Thyroid gland (tissue), 4 donors: ENCODE measurements at regions not wholly inside any gene's neighbourhood (a gene's known extent, or its start where the extent isn't known, plus 50 kb on each side); places are given as distances from the start of the nearest gene placed in this dataset.
A peak's percentile ranks its signal among the peaks of the same experiment; 100 is the strongest.

ENCODE experiments used
- DNase-seq, 2 donors: peaks; one replicate each; pipeline ENCODE4 v3.0.0-alpha.2; 2019
- H3K27ac ChIP-seq, 3 donors: fragments of 200-600 bp; sonication (generic); 1 replicate in 2 of 3; 2 replicates in 1 of 3; pipeline ENCODE4 v1.5.1; 2016 to 2019; ENCODE audit warnings: mild to moderate bottlenecking in 1 of 3, moderate library complexity in 1 of 3
- H3K27me3 ChIP-seq: fragments of 200-600 bp; sonication (generic); one replicate; pipeline ENCODE4 v1.5.1; 2019
- H3K36me3 ChIP-seq, 2 donors: fragments of 200-600 bp; sonication (generic); one replicate each; pipeline ENCODE4 v1.5.1; 2016 to 2019
- H3K4me1 ChIP-seq, 2 donors: fragments of 200-600 bp; sonication (generic); one replicate each; pipeline ENCODE4 v1.5.1; 2017 to 2019
- H3K4me3 ChIP-seq, 3 donors: fragments of 200-600 bp; sonication (generic); replicated peaks in 1 of 3; 1 replicate in 2 of 3; 2 replicates in 1 of 3; pipeline ENCODE4 v1.5.1; 2016; ENCODE audit warnings: mild to moderate bottlenecking in 1 of 3
- H3K9me3 ChIP-seq: fragments of 200-600 bp; sonication (generic); one replicate; pipeline ENCODE4 v1.5.1; 2017
- POLR2A ChIP-seq, 2 donors: fragments of 450-650 bp; IDR thresholded peaks; one replicate each; pipeline ENCODE4 v1.6.1; 2017; ENCODE audit warnings: antibody characterized with exemption in 2 of 2, mild to moderate bottlenecking in 2 of 2, moderate library complexity in 1 of 2
- WGBS, 2 donors: methylation state at CpG; one replicate each; pipeline ENCODE4 v1.1.5; 2017; 5-methylcytosine and 5-hydroxymethylcytosine counted together
- intact Hi-C: fragments of 100-400 bp; cut with DNase I; formaldehyde crosslinking; loops from one replicate; pipeline ENCODE4 v1.15.1; 2023
- TF ChIP-seq, protein P1 (sequence below), 6 experiments: fragments of 200-600 bp in 3 of 6; fragments of 450-650 bp in 3 of 6; sonication (generic) in 3 of 6; IDR thresholded peaks; one replicate each; pipeline ENCODE4 v1.5.1; 2016 to 2019; ENCODE audit warnings: antibody characterized with exemption in 6 of 6, mild to moderate bottlenecking in 2 of 6, inconsistent platforms in 1 of 6, moderate library complexity in 1 of 6

DNA sequence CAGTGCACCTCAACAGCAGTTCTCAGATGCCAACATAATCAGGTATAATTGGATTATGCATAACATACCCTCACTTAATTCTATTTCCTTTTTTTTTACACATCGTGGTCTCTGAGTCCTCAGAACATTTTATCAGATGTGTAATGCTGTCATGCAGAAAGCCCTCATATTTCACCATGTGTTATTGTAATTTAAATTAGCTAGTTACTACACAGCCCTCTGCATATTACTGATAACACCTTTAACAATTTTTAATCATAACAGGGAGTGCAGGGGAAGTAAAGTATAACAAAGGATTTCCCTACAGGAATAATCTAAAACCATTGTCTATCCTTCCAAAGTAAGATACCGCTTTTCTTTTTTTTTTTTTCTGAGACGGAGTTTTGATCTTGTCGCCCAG lies 91.9 kb upstream of the CCDC28A start:
- intact Hi-C loops: no loop called here
- Histone ChIP-seq H3K4me3 (no peak overlapping the region), H3K9me3 (no peaks in the 10 kb centered on the region), H3K27me3 (no peaks in the 10 kb centered on the region), H3K27ac (no peak overlapping the region), H3K4me1 (no peaks in the 10 kb centered on the region), H3K36me3 (no peaks in the 10 kb centered on the region)
- no peak for DNase-seq
- TF ChIP-seq POLR2A (IDR thresholded peaks at IDR 0.05): no peak
- TF ChIP-seq, protein P1, sequence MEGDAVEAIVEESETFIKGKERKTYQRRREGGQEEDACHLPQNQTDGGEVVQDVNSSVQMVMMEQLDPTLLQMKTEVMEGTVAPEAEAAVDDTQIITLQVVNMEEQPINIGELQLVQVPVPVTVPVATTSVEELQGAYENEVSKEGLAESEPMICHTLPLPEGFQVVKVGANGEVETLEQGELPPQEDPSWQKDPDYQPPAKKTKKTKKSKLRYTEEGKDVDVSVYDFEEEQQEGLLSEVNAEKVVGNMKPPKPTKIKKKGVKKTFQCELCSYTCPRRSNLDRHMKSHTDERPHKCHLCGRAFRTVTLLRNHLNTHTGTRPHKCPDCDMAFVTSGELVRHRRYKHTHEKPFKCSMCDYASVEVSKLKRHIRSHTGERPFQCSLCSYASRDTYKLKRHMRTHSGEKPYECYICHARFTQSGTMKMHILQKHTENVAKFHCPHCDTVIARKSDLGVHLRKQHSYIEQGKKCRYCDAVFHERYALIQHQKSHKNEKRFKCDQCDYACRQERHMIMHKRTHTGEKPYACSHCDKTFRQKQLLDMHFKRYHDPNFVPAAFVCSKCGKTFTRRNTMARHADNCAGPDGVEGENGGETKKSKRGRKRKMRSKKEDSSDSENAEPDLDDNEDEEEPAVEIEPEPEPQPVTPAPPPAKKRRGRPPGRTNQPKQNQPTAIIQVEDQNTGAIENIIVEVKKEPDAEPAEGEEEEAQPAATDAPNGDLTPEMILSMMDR (IDR thresholded peaks at IDR 0.05): no peak
- WGBS, 2 donors: 84 to 93% methylated on average over 4 of the region's 4 CpGs

DNA sequence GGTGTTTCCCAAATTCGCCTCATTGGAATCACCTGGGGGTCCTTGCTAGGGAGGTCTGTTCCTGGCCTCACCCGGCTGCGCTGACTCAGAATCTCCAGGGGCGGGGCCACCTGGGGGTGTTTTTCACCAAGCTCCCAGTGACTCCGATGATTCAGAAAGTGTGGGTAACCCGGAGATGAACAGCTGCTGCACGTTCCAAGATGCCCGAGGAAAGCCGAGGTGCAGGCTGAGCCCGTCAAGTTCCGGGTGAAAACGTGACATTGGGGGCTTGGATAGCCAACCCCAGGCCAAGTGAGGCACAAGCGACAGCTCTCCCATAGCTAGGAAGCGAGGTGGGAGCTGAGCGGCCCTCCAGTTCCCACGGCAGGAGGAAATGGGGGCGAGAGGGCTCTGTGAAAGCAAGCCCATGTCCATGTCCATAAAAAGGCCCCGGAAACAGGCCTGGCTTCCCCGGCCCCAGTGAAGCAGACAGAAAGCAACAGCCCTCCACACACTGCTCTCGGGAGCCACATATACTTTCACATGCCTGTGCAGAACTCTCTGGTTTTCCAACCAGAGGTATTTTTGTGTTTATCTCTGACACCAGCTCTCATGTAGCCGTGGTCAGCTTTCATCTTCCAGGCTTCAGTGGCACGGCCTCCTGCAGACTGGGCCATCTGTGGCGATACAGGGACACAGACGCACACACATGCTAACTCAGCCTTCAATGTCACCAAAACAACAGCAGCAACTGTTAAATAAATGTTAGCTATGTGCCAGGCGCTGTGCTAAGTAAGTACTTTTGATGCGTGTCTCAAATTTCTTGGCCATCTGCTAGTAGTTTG lies 90.7 kb upstream of the CCDC28A start:
- Histone ChIP-seq H3K27ac (peak overlapping the region in 1 of 3 donors; percentile 17), H3K9me3 (no peaks in the 10 kb centered on the region), H3K4me1 (no peaks in the 10 kb centered on the region), H3K27me3 (no peaks in the 10 kb centered on the region), H3K36me3 (no peaks in the 10 kb centered on the region), H3K4me3 (no peak overlapping the region)
- intact Hi-C loops: no loop called here
- no peak for DNase-seq
- WGBS, 2 donors: 80 to 84% methylated on average over 26 of the region's 26 CpGs
- TF ChIP-seq POLR2A (IDR thresholded peaks at IDR 0.05): no peak
- TF ChIP-seq, protein P1 (IDR thresholded peaks at IDR 0.05): no peak

DNA sequence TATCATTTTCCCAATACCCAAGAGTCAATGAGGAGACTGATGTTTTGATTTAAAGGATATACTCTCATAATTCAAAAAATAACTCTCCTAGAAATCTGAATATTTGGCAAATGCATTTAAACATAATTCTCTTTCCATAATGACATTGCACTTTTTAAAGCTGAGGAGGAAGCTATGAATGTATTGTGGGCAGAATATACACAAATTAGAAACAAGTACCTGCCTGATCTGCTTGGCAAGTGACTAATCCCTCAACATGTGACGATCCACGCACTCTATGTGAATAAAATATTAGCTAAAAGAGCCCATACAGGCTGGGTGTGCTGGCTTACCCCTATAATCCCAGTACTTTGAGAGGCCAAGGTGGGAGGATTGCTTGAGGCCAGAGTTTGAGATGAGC lies 88.3 kb upstream of the CCDC28A start:
- H3K4me1 ChIP-seq: no peaks in the 10 kb centered on the region
- 95 to 98% methylated on average over 2 of the region's 2 CpGs for WGBS, 2 donors
- intact Hi-C loops: no loop called here
- no peak for DNase-seq
- H3K4me3 ChIP-seq: no peak overlapping the region
- H3K27ac ChIP-seq: no peak overlapping the region
- H3K36me3 ChIP-seq: no peaks in the 10 kb centered on the region
- TF ChIP-seq, protein P1 (IDR thresholded peaks at IDR 0.05): no peak
- no peak for TF ChIP-seq POLR2A (IDR thresholded peaks at IDR 0.05)
- no peaks in the 10 kb centered on the region for H3K9me3 ChIP-seq
- H3K27me3 ChIP-seq: no peaks in the 10 kb centered on the region

DNA sequence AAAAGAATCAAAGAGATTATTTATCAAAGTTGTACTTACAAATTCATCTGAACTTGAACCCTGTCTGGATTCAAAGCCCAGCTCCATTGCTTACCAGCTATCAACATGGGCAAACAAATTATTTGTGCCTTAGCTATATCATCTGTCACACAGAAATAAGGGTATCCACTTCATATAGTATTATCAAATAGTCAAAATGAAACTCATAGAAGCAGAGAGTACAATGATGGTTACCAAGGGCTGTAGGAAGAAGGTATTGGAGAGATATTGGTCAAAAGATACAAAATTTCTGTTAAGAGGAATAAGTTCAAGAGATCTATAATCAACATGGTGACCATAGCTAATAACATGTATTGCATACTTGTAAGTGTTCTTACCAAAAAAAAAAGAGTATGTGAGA lies 87.8 kb upstream of the CCDC28A start:
- Histone ChIP-seq H3K9me3 (no peaks in the 10 kb centered on the region), H3K4me3 (no peak overlapping the region), H3K27me3 (no peaks in the 10 kb centered on the region), H3K27ac (no peak overlapping the region), H3K36me3 (no peaks in the 10 kb centered on the region), H3K4me1 (no peaks in the 10 kb centered on the region)
- intact Hi-C loops: no loop called here
- no peak for DNase-seq
- TF ChIP-seq POLR2A (IDR thresholded peaks at IDR 0.05): no peak
- TF ChIP-seq, protein P1 (IDR thresholded peaks at IDR 0.05): no peak

DNA sequence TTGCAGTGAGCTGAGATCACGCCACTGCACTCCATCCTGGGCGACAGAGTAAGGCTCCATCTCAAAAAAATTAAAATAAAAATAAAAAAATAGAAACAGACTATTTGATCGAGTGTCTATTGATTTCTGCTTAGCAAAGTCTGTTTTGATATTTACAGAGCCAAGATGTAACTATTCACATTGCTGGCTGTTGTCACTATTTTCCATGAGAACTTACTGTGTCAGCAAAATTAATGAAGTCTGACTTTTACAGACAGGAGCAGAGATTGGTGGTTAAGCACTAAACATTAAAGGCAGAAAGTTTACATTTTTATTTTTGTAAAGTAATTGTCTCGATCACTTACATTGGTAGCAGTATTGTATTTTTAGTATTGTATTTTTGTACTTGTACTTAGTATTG lies 85.0 kb upstream of the CCDC28A start:
- DNase-seq: no peak
- no peak overlapping the region for H3K4me3 ChIP-seq
- TF ChIP-seq, protein P1 (IDR thresholded peaks at IDR 0.05): no peak
- TF ChIP-seq POLR2A (IDR thresholded peaks at IDR 0.05): no peak
- H3K4me1 ChIP-seq: peaks cover under 1 to 1% of the 10 kb centered on the region in 2 donors
- no peaks in the 10 kb centered on the region for H3K27me3 ChIP-seq
- no peak overlapping the region for H3K27ac ChIP-seq
- no peaks in the 10 kb centered on the region for H3K9me3 ChIP-seq
- no peaks in the 10 kb centered on the region for H3K36me3 ChIP-seq
- intact Hi-C loops: no loop called here
- 91 to 93% methylated on average over 4 of the region's 4 CpGs for WGBS, 2 donors
